ENCODE measurements at regions not wholly inside any gene's neighbourhood (a gene's known extent, or its start where the extent isn't known, plus 50 kb on each side); places are given as distances from the start of the nearest gene placed in this dataset.
A peak's percentile ranks its signal among the peaks of the same experiment; 100 is the strongest.

- no peaks in the 10 kb centered on the region for H3K27me3 ChIP-seq (ENCODE audit: control insufficient read depth, insufficient read depth, low read length)
- H3K4me3 ChIP-seq (ENCODE audit: low read depth, low read length): no peak overlapping the region
- FAIRE-seq (no peak), DNase-seq (ENCODE audit: low read depth) (no peak)
- no peak for TF ChIP-seq CTCF (IDR thresholded peaks at IDR 0.05; ENCODE audit: insufficient read depth, low read length, severe bottlenecking)
- H3K36me3 ChIP-seq (ENCODE audit: control insufficient read depth, insufficient read depth, low read length): no peaks in the 10 kb centered on the region
Observed at GRCh38 chr14:36397357-36397756, 76.9 kb upstream of the MBIP start.

DNA sequence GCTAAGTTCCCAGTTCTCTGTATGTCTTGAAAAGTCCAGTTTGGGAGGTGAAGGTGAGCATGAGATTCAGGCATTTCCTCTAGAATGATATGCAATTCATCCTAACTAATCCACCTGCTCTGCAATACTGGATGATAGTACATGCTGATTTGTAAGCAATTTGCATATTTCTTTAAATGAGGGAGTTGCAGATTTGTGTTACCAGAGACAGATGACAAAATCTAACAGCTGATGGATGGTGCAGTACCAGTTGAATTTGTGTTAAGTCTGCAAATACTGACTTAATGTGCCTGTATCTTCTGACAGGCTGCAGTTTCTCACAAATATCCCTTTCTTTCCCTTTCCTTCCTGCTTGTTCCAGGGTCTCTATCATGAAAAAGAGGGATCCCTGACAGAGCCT, 76.4 kb upstream of the MBIP start:
- FAIRE-seq (no peak), DNase-seq (ENCODE audit: low read depth) (no peak)
- H3K4me3 ChIP-seq (ENCODE audit: low read depth, low read length): no peak overlapping the region
- TF ChIP-seq CTCF (IDR thresholded peaks at IDR 0.05; ENCODE audit: insufficient read depth, low read length, severe bottlenecking): no peak
- H3K36me3 ChIP-seq (ENCODE audit: control insufficient read depth, insufficient read depth, low read length): no peaks in the 10 kb centered on the region
- no peaks in the 10 kb centered on the region for H3K27me3 ChIP-seq (ENCODE audit: control insufficient read depth, insufficient read depth, low read length)

- TF ChIP-seq CTCF (IDR thresholded peaks at IDR 0.05; ENCODE audit: insufficient read depth, low read length, severe bottlenecking): no peak
- Histone ChIP-seq H3K27me3 (ENCODE audit: control insufficient read depth, insufficient read depth, low read length) (no peaks in the 10 kb centered on the region), H3K4me3 (ENCODE audit: low read depth, low read length) (no peak overlapping the region), H3K36me3 (ENCODE audit: control insufficient read depth, insufficient read depth, low read length) (no peaks in the 10 kb centered on the region)
- no peak for DNase-seq (ENCODE audit: low read depth)
- no peak for FAIRE-seq
Observed at GRCh38 chr14:36394593-36394992, 74.2 kb upstream of the MBIP start.

GRCh38 chr14:36390718-36391117, 70.3 kb upstream of the MBIP start:
- Histone ChIP-seq H3K27me3 (ENCODE audit: control insufficient read depth, insufficient read depth, low read length) (no peaks in the 10 kb centered on the region), H3K4me3 (ENCODE audit: low read depth, low read length) (no peak overlapping the region), H3K36me3 (ENCODE audit: control insufficient read depth, insufficient read depth, low read length) (no peaks in the 10 kb centered on the region)
- DNase-seq (ENCODE audit: low read depth) (no peak), FAIRE-seq (no peak)
- no peak for TF ChIP-seq CTCF (IDR thresholded peaks at IDR 0.05; ENCODE audit: insufficient read depth, low read length, severe bottlenecking)

GRCh38 chr14:36383767-36384431, 63.5 kb upstream of the MBIP start:
- Histone ChIP-seq H3K36me3 (ENCODE audit: control insufficient read depth, insufficient read depth, low read length) (no peaks in the 10 kb centered on the region), H3K4me3 (ENCODE audit: low read depth, low read length) (no peak overlapping the region), H3K27me3 (ENCODE audit: control insufficient read depth, insufficient read depth, low read length) (no peaks in the 10 kb centered on the region)
- TF ChIP-seq CTCF (IDR thresholded peaks at IDR 0.05; ENCODE audit: insufficient read depth, low read length, severe bottlenecking): no peak
- FAIRE-seq (peak; percentile 95), DNase-seq (ENCODE audit: low read depth) (peak; percentile 88)

Data from bronchial epithelial cell (primary cell).